HUES48 (cell line): ENCODE measurements at regions not wholly inside any gene's neighbourhood (a gene's known extent, or its start where the extent isn't known, plus 50 kb on each side); places are given as distances from the start of the nearest gene placed in this dataset.

ENCODE experiments used
- H3K27ac ChIP-seq: one replicate; pipeline ENCODE4 v1.7.0; 2013; ENCODE audit warnings: low read depth, low read length, inconsistent platforms
- H3K27me3 ChIP-seq: 2 replicates; pipeline ENCODE4 v1.6.1; 2013; ENCODE audit warnings: mild to moderate bottlenecking, low read length; ENCODE audit not compliant: control insufficient read depth, insufficient read depth
- H3K36me3 ChIP-seq: 2 replicates; pipeline ENCODE4 v1.6.1; 2013; ENCODE audit warnings: low read length; ENCODE audit not compliant: control insufficient read depth, insufficient read depth
- H3K4me1 ChIP-seq: 2 replicates; pipeline ENCODE4 v1.6.1; 2013; ENCODE audit warnings: mild to moderate bottlenecking, low read length; ENCODE audit not compliant: control insufficient read depth, insufficient read depth
- H3K4me3 ChIP-seq: 2 replicates; pipeline ENCODE4 v1.5.1; 2013; ENCODE audit warnings: mild to moderate bottlenecking, low read depth, low read length
- H3K9ac ChIP-seq: 2 replicates; pipeline ENCODE4 v1.6.1; 2013; ENCODE audit warnings: mild to moderate bottlenecking, low read depth, low read length, moderate library complexity
- H3K9me3 ChIP-seq: 2 replicates; pipeline ENCODE4 v1.6.1; 2013; ENCODE audit warnings: low read length; ENCODE audit not compliant: control insufficient read depth, insufficient read depth

GRCh38 chr5:30850866-30851265 is 342.6 kb upstream of the CDH6 start:
- Histone ChIP-seq H3K9me3 (no peaks in the 10 kb centered on the region), H3K36me3 (no peaks in the 10 kb centered on the region), H3K27me3 (no peaks in the 10 kb centered on the region), H3K4me1 (no peaks in the 10 kb centered on the region), H3K9ac (no peak overlapping the region), H3K27ac (no peak overlapping the region), H3K4me3 (no peak overlapping the region)

- no peak overlapping the region for H3K4me3 ChIP-seq
- no peak overlapping the region for H3K9ac ChIP-seq
- no peaks in the 10 kb centered on the region for H3K9me3 ChIP-seq
- no peak overlapping the region for H3K27ac ChIP-seq
- no peaks in the 10 kb centered on the region for H3K36me3 ChIP-seq
- no peaks in the 10 kb centered on the region for H3K27me3 ChIP-seq
- H3K4me1 ChIP-seq, result peaks cover 6% of the 10 kb centered on the region
These were observed 343.4 kb upstream of the CDH6 start for GRCh38 chr5:30849931-30850710.

- H3K4me3 ChIP-seq, result no peak overlapping the region
- no peak overlapping the region for H3K27ac ChIP-seq
- no peaks in the 10 kb centered on the region for H3K9me3 ChIP-seq
- peaks cover 9% of the 10 kb centered on the region for H3K4me1 ChIP-seq
- no peak overlapping the region for H3K9ac ChIP-seq
- no peaks in the 10 kb centered on the region for H3K27me3 ChIP-seq
- H3K36me3 ChIP-seq, result no peaks in the 10 kb centered on the region
These were observed 347.3 kb upstream of the CDH6 start for GRCh38 chr5:30846171-30846570.

GRCh38 chr5:30845194-30845593 is 348.3 kb upstream of the CDH6 start:
- Histone ChIP-seq H3K27ac (peak overlapping the region; percentile 40), H3K9ac (no peak overlapping the region), H3K4me3 (no peak overlapping the region), H3K9me3 (no peaks in the 10 kb centered on the region), H3K27me3 (no peaks in the 10 kb centered on the region), H3K36me3 (no peaks in the 10 kb centered on the region), H3K4me1 (peaks cover 9% of the 10 kb centered on the region)

GRCh38 chr5:30843541-30843940 is 349.9 kb upstream of the CDH6 start:
- H3K9me3 ChIP-seq, result no peaks in the 10 kb centered on the region
- peaks cover 9% of the 10 kb centered on the region for H3K4me1 ChIP-seq
- H3K9ac ChIP-seq, result no peak overlapping the region
- no peaks in the 10 kb centered on the region for H3K27me3 ChIP-seq
- no peak overlapping the region for H3K27ac ChIP-seq
- H3K36me3 ChIP-seq, result no peaks in the 10 kb centered on the region
- no peak overlapping the region for H3K4me3 ChIP-seq

- H3K4me1 ChIP-seq, result 0 out of 2 replicates have a peak, but pooled peaks cover 2% of the 10 kb centered on the region
- H3K27me3 ChIP-seq, result no peaks in the 10 kb centered on the region
- H3K4me3 ChIP-seq, result no peak overlapping the region
- H3K9ac ChIP-seq, result no peak overlapping the region
- no peaks in the 10 kb centered on the region for H3K9me3 ChIP-seq
- H3K36me3 ChIP-seq, result no peaks in the 10 kb centered on the region
- no peak overlapping the region for H3K27ac ChIP-seq
These were observed 353.5 kb upstream of the CDH6 start for GRCh38 chr5:30839956-30840355.

GRCh38 chr5:30838936-30839496 is 354.5 kb upstream of the CDH6 start:
- Histone ChIP-seq H3K4me1 (no peaks in the 10 kb centered on the region), H3K9ac (no peak overlapping the region), H3K27ac (no peak overlapping the region), H3K36me3 (no peaks in the 10 kb centered on the region), H3K27me3 (no peaks in the 10 kb centered on the region), H3K9me3 (no peaks in the 10 kb centered on the region), H3K4me3 (no peak overlapping the region)

GRCh38 chr5:30832519-30832918 is 361.0 kb upstream of the CDH6 start:
- Histone ChIP-seq H3K9ac (no peak overlapping the region), H3K27me3 (no peaks in the 10 kb centered on the region; the same call in 1 of the 2 replicates), H3K36me3 (no peaks in the 10 kb centered on the region), H3K9me3 (no peaks in the 10 kb centered on the region), H3K4me3 (no peak overlapping the region), H3K4me1 (no peaks in the 10 kb centered on the region), H3K27ac (no peak overlapping the region)

- Histone ChIP-seq H3K27me3 (no peaks in the 10 kb centered on the region; the same call in 1 of the 2 replicates), H3K9me3 (no peaks in the 10 kb centered on the region), H3K36me3 (no peaks in the 10 kb centered on the region), H3K27ac (no peak overlapping the region), H3K4me3 (no peak overlapping the region), H3K9ac (no peak overlapping the region), H3K4me1 (no peaks in the 10 kb centered on the region)
These were observed 361.9 kb upstream of the CDH6 start for GRCh38 chr5:30831605-30832004.

GRCh38 chr5:30831123-30831522 is 362.4 kb upstream of the CDH6 start:
- Histone ChIP-seq H3K27me3 (no peaks in the 10 kb centered on the region; the same call in 1 of the 2 replicates), H3K9me3 (no peaks in the 10 kb centered on the region), H3K4me1 (no peaks in the 10 kb centered on the region), H3K9ac (no peak overlapping the region), H3K4me3 (no peak overlapping the region), H3K27ac (no peak overlapping the region), H3K36me3 (no peaks in the 10 kb centered on the region)

- Histone ChIP-seq H3K9me3 (no peaks in the 10 kb centered on the region), H3K4me1 (no peaks in the 10 kb centered on the region), H3K9ac (no peak overlapping the region), H3K27ac (no peak overlapping the region), H3K27me3 (no peaks in the 10 kb centered on the region), H3K4me3 (no peak overlapping the region), H3K36me3 (no peaks in the 10 kb centered on the region)
These were observed 382.2 kb upstream of the CDH6 start for GRCh38 chr5:30811298-30811697.
